SK-N-SH (cell line): ENCODE measurements at regions not wholly inside any gene's neighbourhood (a gene's known extent, or its start where the extent isn't known, plus 50 kb on each side); places are given as distances from the start of the nearest gene placed in this dataset.

Experiments used
- CTCF ChIA-PET: fragments of 300-600, 350-600 bp; formaldehyde crosslinking; extraction: SDS; loops from one replicate; lab custom pipeline; 2021; lab: Yijun Ruan, JAX
- POLR2A ChIA-PET: fragments of 350-600 bp; sonication (Branson Sonifier 250); formaldehyde crosslinking; extraction: SDS; loops from one replicate; lab custom pipeline; 2020; ENCODE audit warnings: antibody characterized with exemption, inconsistent platforms; lab: Yijun Ruan, JAX
- DNase-seq: peaks from one replicate; pipeline ENCODE4 v3.0.0; 2012
- H2AFZ ChIP-seq: fragments of 200-600 bp; sonication (generic); 2 replicates; pipeline ENCODE4 v1.8.1; 2016; ENCODE audit warnings: antibody characterized with exemption, mild to moderate bottlenecking, low read depth
- H3F3A ChIP-seq: fragments of 200-600 bp; sonication (generic); replicated peaks from 2 replicates; pipeline ENCODE3; 2016; ENCODE audit warnings: antibody characterized with exemption, mild to moderate bottlenecking; ENCODE audit not compliant: insufficient read depth
- H3K27ac ChIP-seq, 2 experiments: fragments of 200-500 bp in 1 of 2; fragments of 200-600 bp in 1 of 2; sonication (Bioruptor generic) in 1 of 2; sonication (generic), shearing (Covaris generic) in 1 of 2; 2 replicates each; pipeline versions ENCODE4 v1.5.1 to v1.6.1; 2014 to 2016; ENCODE audit warnings: low read depth in 2 of 2, inconsistent platforms in 1 of 2, low read length in 1 of 2, mild to moderate bottlenecking in 1 of 2, mixed read lengths in 1 of 2
- H3K27me3 ChIP-seq: fragments of 200-600 bp; sonication (generic), shearing (Covaris generic); 2 replicates; pipeline ENCODE4 v1.6.1; 2016; ENCODE audit warnings: mixed run types; ENCODE audit not compliant: insufficient read depth
- H3K36me3 ChIP-seq, 2 experiments: fragments of 200-500 bp in 1 of 2; fragments of 200-600 bp in 1 of 2; sonication (Bioruptor generic) in 1 of 2; sonication (generic) in 1 of 2; replicated peaks in 1 of 2; 2 replicates each; pipeline versions ENCODE3 to v1.5.1; 2014 to 2016; ENCODE audit warnings: low read length in 1 of 2, mild to moderate bottlenecking in 1 of 2; ENCODE audit not compliant: insufficient read depth in 2 of 2, control insufficient read depth in 1 of 2
- H3K4me1 ChIP-seq, 2 experiments: fragments of 200-500 bp in 1 of 2; fragments of 200-600 bp in 1 of 2; sonication (Bioruptor generic) in 1 of 2; sonication (generic), shearing (Covaris generic) in 1 of 2; 2 replicates each; pipeline versions ENCODE4 v1.5.1 to v1.6.1; 2014 to 2016; ENCODE audit warnings: low read depth in 1 of 2, low read length in 1 of 2, mixed run types in 1 of 2; ENCODE audit not compliant: insufficient read depth in 2 of 2, control insufficient read depth in 1 of 2
- H3K4me2 ChIP-seq: fragments of 200-600 bp; sonication (generic), shearing (Covaris generic); 2 replicates; pipeline ENCODE4 v1.6.1; 2017; ENCODE audit warnings: mixed run types
- H3K4me3 ChIP-seq, 2 experiments: fragments of 200-500 bp in 1 of 2; fragments of 200-600 bp in 1 of 2; sonication (Bioruptor generic) in 1 of 2; sonication (generic), shearing (Covaris generic) in 1 of 2; 2 replicates each; pipeline versions ENCODE4 v1.5.1 to v1.8.1; 2014 to 2016; ENCODE audit warnings: low read depth in 2 of 2, inconsistent platforms in 1 of 2, low read length in 1 of 2, mild to moderate bottlenecking in 1 of 2, mixed read lengths in 1 of 2, moderate library complexity in 1 of 2
- H3K79me2 ChIP-seq: fragments of 200-600 bp; sonication (generic); 2 replicates; pipeline ENCODE4 v1.8.1; 2017; ENCODE audit warnings: mild to moderate bottlenecking; ENCODE audit not compliant: insufficient read depth
- H3K9ac ChIP-seq: fragments of 200-600 bp; sonication (generic); 2 replicates; pipeline ENCODE4 v1.6.1; 2017; ENCODE audit warnings: mixed run types
- H3K9me2 ChIP-seq: fragments of 200-600 bp; sonication (generic); 2 replicates; pipeline ENCODE4 v1.6.1; 2017; ENCODE audit warnings: mixed run types
- H3K9me3 ChIP-seq: fragments of 200-600 bp; sonication (generic); 2 replicates; pipeline ENCODE4 v1.6.1; 2017; ENCODE audit warnings: mixed run types, mild to moderate bottlenecking, moderate library complexity
- H4K20me1 ChIP-seq: fragments of 200-600 bp; sonication (generic); 2 replicates; pipeline ENCODE4 v1.6.1; 2017; ENCODE audit warnings: mild to moderate bottlenecking, mixed run types; ENCODE audit not compliant: insufficient read depth
- ELF1 ChIP-seq: IDR thresholded peaks from 2 replicates; pipeline ENCODE4 v1.4.0; 2012
- FOSL2 ChIP-seq: IDR thresholded peaks from 2 replicates; pipeline ENCODE4 v1.4.0; 2012; ENCODE audit warnings: low read depth, mild to moderate bottlenecking, moderate library complexity, borderline replicate concordance
- FOXM1 ChIP-seq: IDR thresholded peaks from 2 replicates; pipeline ENCODE4 v1.4.0; 2012; ENCODE audit warnings: low read depth, mild to moderate bottlenecking
- GABPA ChIP-seq: IDR thresholded peaks from 2 replicates; pipeline ENCODE4 v1.4.0; 2012; ENCODE audit warnings: low read depth, mild to moderate bottlenecking
- JUND ChIP-seq: IDR thresholded peaks from 2 replicates; pipeline ENCODE4 v1.4.0; 2012
- MEF2A ChIP-seq: IDR thresholded peaks from 2 replicates; pipeline ENCODE4 v1.4.0; 2012; ENCODE audit warnings: low read depth, borderline replicate concordance
- POLR2AphosphoS5 ChIP-seq: IDR thresholded peaks from 2 replicates; pipeline ENCODE4 v1.6.1; 2012; ENCODE audit warnings: low read depth, low read length
- RAD21 ChIP-seq: IDR thresholded peaks from 2 replicates; pipeline ENCODE4 v1.6.1; 2012; ENCODE audit warnings: mild to moderate bottlenecking, low read length
- RCOR1 ChIP-seq: fragments of 150-350 bp; IDR thresholded peaks from 2 replicates; pipeline ENCODE4 v1.6.1; 2017; ENCODE audit warnings: antibody characterized with exemption, low read length
- RXRA ChIP-seq: IDR thresholded peaks from 2 replicates; pipeline ENCODE4 v1.4.0; 2012; ENCODE audit warnings: low read depth, mild to moderate bottlenecking, borderline replicate concordance
- SMC3 ChIP-seq: IDR thresholded peaks from 2 replicates; pipeline ENCODE4 v1.6.1; 2012; ENCODE audit warnings: low read depth, low read length, improper control_type of control experiment
- TCF12 ChIP-seq: IDR thresholded peaks from 2 replicates; pipeline ENCODE4 v1.4.0; 2012
- YY1 ChIP-seq: IDR thresholded peaks from 2 replicates; pipeline ENCODE4 v1.4.0; 2012; ENCODE audit warnings: low read depth, mild to moderate bottlenecking
- WGBS: methylation state at CpG from one replicate; pipeline ENCODE4 v1.1.6; 2017; ENCODE audit warnings: low lambda C conversion rate; 5-methylcytosine and 5-hydroxymethylcytosine counted together
- TF ChIP-seq, protein P1 (sequence below): IDR thresholded peaks from 2 replicates; pipeline ENCODE4 v1.6.1; 2012; ENCODE audit warnings: mild to moderate bottlenecking, low read depth, low read length, moderate library complexity
- TF ChIP-seq, protein P2 (sequence below): IDR thresholded peaks from 2 replicates; pipeline ENCODE4; 2012

DNA sequence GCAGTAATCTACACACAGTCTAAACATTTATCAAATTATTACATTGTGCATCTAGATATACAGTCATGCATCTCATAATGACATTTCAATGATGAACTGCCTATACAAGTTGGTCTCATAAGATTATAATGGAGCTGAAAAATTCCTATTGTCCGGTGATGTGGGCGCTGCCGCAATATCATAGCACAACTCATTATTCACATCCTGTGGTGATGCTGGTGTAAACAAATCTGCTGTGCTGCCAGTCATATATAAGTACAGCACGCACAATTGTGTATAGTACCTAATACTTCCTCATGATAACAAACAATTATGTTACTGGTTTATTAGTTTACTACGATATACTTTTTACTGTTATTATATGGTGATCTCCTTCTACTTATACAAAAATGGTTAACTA, 768.8 kb upstream of the NOVA1 start:
- TF ChIP-seq GABPA = no peak
- no peak for TF ChIP-seq TCF12
- TF ChIP-seq POLR2AphosphoS5 = no peak
- TF ChIP-seq RAD21 = no peak
- TF ChIP-seq RXRA = no peak
- TF ChIP-seq MEF2A = no peak
- no peak for TF ChIP-seq SMC3
- TF ChIP-seq FOSL2 = no peak
- TF ChIP-seq, protein P1, sequence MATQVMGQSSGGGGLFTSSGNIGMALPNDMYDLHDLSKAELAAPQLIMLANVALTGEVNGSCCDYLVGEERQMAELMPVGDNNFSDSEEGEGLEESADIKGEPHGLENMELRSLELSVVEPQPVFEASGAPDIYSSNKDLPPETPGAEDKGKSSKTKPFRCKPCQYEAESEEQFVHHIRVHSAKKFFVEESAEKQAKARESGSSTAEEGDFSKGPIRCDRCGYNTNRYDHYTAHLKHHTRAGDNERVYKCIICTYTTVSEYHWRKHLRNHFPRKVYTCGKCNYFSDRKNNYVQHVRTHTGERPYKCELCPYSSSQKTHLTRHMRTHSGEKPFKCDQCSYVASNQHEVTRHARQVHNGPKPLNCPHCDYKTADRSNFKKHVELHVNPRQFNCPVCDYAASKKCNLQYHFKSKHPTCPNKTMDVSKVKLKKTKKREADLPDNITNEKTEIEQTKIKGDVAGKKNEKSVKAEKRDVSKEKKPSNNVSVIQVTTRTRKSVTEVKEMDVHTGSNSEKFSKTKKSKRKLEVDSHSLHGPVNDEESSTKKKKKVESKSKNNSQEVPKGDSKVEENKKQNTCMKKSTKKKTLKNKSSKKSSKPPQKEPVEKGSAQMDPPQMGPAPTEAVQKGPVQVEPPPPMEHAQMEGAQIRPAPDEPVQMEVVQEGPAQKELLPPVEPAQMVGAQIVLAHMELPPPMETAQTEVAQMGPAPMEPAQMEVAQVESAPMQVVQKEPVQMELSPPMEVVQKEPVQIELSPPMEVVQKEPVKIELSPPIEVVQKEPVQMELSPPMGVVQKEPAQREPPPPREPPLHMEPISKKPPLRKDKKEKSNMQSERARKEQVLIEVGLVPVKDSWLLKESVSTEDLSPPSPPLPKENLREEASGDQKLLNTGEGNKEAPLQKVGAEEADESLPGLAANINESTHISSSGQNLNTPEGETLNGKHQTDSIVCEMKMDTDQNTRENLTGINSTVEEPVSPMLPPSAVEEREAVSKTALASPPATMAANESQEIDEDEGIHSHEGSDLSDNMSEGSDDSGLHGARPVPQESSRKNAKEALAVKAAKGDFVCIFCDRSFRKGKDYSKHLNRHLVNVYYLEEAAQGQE = no peak
- TF ChIP-seq, all 33 proteins: peak for 0
- Histone ChIP-seq H3K9me3 (no peaks in the 10 kb centered on the region), H3K4me1 (no peaks in the 10 kb centered on the region), H3K79me2 (no peaks in the 10 kb centered on the region), H3F3A (no peaks in the 10 kb centered on the region), H2AFZ (no peak overlapping the region), H3K9me2 (no peaks in the 10 kb centered on the region), H3K27ac (no peak overlapping the region), H3K4me2 (no peak overlapping the region), H3K9ac (no peak overlapping the region), H3K4me3 (no peak overlapping the region), H4K20me1 (no peaks in the 10 kb centered on the region), H3K27me3 (no peaks in the 10 kb centered on the region), H3K36me3 (no peaks in the 10 kb centered on the region)
- CTCF ChIA-PET = no interaction called here
- WGBS = 39% methylated on average over 5 of the region's 5 CpGs
- no peak for DNase-seq
- POLR2A ChIA-PET = no interaction called here

DNA sequence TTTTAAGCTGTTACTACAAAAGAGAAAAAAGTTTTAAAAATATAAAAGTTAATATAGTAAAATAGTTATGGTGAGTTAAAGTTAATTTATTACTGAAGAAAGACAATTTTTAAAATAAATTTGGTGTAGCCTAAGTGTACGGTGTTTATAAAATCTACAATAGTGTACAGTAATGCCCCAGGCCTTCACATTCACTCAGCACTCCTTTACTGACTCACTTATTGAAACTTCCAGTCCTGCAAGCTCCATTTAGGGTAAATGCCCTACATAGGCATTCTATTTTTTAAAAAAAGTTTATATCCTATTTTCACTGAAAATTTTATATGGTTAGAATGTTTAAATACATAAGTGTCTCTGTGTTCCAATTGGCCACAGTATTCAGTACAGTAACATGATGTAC, 769.5 kb upstream of the NOVA1 start:
- CTCF ChIA-PET = no interaction called here
- Histone ChIP-seq H3K4me1 (no peaks in the 10 kb centered on the region), H3K36me3 (no peaks in the 10 kb centered on the region), H3K9ac (no peak overlapping the region), H3K27me3 (no peaks in the 10 kb centered on the region), H3K79me2 (no peaks in the 10 kb centered on the region), H3K9me2 (no peaks in the 10 kb centered on the region), H3K4me3 (no peak overlapping the region), H3K27ac (no peak overlapping the region), H4K20me1 (no peaks in the 10 kb centered on the region), H3K9me3 (no peaks in the 10 kb centered on the region), H3F3A (no peaks in the 10 kb centered on the region), H3K4me2 (no peak overlapping the region), H2AFZ (no peak overlapping the region)
- TF ChIP-seq TCF12 = no peak
- TF ChIP-seq YY1 = no peak
- no peak for TF ChIP-seq JUND
- TF ChIP-seq, protein P2, sequence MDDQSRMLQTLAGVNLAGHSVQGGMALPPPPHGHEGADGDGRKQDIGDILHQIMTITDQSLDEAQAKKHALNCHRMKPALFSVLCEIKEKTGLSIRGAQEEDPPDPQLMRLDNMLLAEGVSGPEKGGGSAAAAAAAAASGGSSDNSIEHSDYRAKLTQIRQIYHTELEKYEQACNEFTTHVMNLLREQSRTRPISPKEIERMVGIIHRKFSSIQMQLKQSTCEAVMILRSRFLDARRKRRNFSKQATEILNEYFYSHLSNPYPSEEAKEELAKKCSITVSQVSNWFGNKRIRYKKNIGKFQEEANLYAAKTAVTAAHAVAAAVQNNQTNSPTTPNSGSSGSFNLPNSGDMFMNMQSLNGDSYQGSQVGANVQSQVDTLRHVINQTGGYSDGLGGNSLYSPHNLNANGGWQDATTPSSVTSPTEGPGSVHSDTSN = no peak
- TF ChIP-seq FOXM1 = no peak
- no peak for TF ChIP-seq RCOR1
- TF ChIP-seq ELF1 = no peak
- TF ChIP-seq RAD21 = no peak
- POLR2A ChIA-PET = no interaction called here
- DNase-seq = no peak
- WGBS = 74% methylated on average over 1 of the region's 1 CpG
